Panc1 (cell line): ENCODE measurements at regions not wholly inside any gene's neighbourhood (a gene's known extent, or its start where the extent isn't known, plus 50 kb on each side); places are given as distances from the start of the nearest gene placed in this dataset.

ENCODE experiments used
- TCF7L2 ChIP-seq: IDR thresholded peaks from 2 replicates; pipeline ENCODE4 v1.6.1; 2011; ENCODE audit warnings: mild to moderate bottlenecking, low read depth, low read length, inconsistent platforms
- TF ChIP-seq, protein P1 (sequence below): fragments of 450-650 bp; IDR thresholded peaks from 2 replicates; pipeline ENCODE4 v1.5.1; 2017; ENCODE audit warnings: mild to moderate bottlenecking

DNA sequence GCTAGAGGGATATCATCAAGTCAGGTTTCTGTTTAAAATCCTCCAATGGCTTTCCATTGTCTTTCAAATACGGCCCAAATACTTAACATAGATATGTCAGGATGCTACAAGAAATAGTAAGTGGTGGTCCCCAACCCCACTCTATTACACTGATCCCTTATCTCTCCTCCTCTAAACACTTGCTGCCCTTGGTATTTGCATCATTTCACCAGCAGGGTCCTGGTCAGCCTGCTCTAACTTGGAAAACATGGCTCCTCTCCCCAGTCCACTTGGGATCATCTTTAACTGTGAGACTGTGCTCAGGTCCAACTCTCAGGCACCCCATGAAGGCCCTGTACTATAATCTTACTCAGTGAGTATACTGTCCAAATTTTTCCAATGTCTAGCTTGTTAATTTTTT, 53.8 kb upstream of the GSAP start:
- TF ChIP-seq, protein P1, sequence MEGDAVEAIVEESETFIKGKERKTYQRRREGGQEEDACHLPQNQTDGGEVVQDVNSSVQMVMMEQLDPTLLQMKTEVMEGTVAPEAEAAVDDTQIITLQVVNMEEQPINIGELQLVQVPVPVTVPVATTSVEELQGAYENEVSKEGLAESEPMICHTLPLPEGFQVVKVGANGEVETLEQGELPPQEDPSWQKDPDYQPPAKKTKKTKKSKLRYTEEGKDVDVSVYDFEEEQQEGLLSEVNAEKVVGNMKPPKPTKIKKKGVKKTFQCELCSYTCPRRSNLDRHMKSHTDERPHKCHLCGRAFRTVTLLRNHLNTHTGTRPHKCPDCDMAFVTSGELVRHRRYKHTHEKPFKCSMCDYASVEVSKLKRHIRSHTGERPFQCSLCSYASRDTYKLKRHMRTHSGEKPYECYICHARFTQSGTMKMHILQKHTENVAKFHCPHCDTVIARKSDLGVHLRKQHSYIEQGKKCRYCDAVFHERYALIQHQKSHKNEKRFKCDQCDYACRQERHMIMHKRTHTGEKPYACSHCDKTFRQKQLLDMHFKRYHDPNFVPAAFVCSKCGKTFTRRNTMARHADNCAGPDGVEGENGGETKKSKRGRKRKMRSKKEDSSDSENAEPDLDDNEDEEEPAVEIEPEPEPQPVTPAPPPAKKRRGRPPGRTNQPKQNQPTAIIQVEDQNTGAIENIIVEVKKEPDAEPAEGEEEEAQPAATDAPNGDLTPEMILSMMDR = no peak
- no peak for TF ChIP-seq TCF7L2
